HG03103 (cell line): ENCODE measurements at regions not wholly inside any gene's neighbourhood (a gene's known extent, or its start where the extent isn't known, plus 50 kb on each side); places are given as distances from the start of the nearest gene placed in this dataset.

Source experiments
- ATAC-seq: cut with Tn5 transposase; IDR thresholded peaks from one replicate; pipeline ENCODE4 v1.9.1; 2021; ENCODE audit warnings: low read depth; ENCODE audit not compliant: unreplicated experiment

DNA sequence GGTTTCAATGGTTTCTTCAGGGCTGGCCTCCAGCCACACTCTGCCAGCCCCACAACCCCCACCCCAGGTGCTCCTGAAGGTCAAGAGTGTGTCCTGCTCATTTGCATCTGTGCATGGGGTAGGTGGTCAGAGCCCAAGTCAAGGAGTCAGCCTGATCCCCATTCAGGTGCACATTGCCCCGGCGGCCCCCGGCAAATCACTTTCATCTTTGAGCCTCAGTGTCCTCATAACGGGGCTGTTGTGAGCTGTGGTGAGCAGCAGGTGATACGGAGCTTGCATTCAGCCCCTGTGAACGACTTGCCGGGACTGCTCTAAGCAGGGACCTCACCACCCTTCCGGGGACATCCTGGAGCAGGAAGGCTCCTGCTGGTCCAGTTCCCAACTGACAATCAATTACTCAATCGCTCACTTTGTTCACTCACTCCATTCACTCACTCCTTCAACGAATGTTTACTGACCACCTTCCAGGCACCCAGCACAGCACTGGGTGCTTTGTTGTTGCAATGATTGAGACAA is 93.2 kb upstream of the CPEB4 start:
- ATAC-seq: no peak

- ATAC-seq: no peak
Observed at GRCh38 chr5:173795601-173796000, 92.5 kb upstream of the CPEB4 start.

GRCh38 chr5:173796721-173797495 is 91.2 kb upstream of the CPEB4 start:
- no peak for ATAC-seq

DNA sequence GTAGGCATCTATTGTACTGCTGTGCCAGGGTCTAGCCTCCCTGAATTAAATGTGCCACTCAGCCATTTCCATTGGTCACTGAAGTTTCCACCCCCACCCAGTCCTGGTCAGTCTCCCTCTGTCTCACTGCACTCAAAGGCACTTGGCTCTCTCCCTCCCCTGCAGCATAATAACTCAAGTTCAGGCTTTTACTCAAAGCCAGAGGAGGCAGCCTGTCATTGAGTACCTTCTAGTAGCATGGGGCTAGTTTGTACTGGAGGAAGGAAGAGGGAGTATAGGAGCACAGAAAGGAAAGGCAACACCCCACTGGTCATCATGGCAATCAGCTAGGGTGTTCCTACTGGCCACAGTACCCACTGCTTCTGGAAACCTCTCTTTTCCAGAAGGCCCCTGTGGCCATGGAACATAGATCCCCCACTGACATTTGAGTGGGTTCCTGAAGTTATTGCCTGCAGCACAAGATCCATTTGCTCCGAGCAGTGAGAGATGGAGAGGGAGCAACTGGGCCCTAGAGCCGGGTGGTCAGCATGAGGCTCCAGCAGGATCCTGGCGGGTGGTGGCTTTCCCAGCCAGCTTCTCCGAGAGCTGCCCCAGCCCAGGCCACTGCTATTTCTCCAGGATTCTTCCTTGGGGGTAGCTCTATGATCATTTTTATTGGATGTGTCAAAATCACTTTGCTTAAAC is 89.9 kb upstream of the CPEB4 start:
- no peak for ATAC-seq

DNA sequence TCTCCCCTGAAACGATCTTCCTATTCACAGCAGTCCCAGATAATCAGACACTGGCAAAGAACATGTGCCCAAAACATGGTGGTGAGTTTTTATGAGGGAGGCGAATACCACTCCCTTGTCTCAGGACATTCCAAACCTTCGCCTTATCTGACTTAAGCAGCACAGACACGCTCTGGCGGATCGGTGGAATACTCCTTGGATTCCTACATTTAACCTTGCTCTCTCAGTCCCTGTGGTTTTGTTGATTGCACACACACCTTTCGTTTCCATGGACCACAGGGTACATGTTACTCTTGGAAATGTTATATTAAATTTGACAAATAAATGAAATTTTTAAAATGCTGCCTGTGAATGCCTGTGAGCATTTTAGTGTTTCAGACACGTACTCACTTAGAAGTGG is 87.8 kb upstream of the CPEB4 start:
- no peak for ATAC-seq

DNA sequence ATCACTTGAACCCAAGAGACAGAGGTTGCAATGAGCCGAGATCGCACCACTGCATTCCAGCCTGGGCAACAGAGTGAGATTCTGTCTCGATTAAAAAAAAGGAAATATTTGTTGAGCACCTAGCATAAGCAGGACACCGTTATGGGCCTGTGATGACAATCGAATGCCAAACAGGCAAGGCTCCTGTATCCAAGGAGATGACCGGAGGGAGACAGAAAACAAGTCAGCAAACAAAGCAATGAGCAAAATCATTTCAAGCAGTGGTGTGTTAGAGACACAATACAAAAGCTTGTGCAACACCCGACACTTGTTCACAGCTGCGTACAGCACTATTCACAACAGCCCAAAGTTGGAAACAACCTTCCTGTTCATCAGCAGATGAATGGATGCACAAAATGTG is 87.1 kb upstream of the CPEB4 start:
- no peak for ATAC-seq

- no peak for ATAC-seq
Observed at GRCh38 chr5:173802670-173803165, 85.4 kb upstream of the CPEB4 start.

DNA sequence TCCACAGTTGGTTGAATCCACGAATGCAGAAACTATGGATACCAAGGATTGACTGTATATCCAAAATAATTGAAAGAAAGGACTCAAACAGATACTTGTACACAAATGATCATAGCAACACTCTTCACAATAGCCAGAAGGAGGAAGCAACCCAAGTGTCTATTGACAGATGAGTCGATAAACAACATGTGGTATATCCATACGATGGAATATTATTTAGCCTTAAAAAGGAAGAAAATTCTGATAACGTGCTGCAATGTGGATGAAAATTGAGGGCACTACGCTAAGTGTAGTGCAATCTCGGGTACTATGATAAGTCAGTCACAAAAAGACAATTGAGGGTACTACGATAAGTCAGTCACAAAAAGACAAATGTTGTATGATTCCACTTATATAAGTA is 83.6 kb upstream of the CPEB4 start:
- no peak for ATAC-seq

DNA sequence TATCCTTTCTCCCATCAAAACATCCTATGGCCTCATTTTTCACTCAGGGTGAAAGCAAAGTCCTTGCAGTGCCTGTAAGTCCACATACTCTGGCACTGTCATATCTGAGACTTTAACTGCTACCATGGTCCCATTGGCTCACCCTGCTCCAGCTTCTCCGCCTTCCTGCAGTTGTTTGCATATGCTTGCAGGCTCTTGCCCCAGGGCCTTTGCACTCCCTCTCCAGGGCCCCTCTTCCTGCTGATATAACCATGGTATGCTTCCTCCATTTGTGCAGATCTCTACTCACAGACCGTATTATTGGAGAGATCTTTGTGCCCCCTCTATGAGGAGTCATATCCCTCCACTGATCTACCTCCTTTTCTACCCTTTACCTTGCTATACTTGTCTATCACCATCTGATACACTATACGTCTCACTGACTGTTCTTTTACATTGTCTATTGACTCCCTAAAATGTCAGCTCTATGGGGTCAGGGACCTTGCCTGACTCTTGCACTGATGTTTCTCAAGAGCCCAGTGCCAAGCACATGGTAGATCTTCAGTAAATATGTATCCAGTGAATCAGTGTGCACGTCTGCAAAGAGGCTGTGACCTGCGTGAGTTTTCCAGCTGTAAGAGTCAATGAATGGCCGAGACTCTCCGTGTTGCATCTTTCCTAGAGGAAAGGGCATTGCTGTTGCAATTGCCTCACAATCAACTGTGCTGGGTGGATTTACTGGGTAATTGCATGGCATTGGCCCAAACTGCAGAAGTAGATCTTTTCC is 81.7 kb upstream of the CPEB4 start:
- ATAC-seq: no peak

DNA sequence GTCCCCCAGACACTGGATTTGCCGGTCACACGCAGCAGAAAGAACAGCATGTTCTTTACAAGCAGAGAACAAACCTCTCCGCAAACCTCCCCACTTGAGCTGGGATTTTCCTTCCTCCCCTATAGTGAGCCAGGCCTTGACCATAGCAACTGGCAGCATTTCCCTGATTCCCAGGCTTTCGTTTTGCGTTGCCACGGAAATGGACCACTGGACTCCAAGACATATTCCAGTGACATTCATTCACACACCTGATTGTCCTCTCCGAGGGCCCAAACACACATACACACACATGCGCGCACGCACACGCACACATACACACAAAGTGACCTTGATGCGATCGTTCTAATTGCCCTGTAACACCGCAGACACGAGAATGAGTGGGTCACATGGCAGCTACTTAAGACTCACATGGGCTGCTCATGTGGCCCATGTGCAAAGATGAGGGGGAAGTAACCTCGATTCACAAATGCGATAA is 80.9 kb upstream of the CPEB4 start:
- no peak for ATAC-seq

DNA sequence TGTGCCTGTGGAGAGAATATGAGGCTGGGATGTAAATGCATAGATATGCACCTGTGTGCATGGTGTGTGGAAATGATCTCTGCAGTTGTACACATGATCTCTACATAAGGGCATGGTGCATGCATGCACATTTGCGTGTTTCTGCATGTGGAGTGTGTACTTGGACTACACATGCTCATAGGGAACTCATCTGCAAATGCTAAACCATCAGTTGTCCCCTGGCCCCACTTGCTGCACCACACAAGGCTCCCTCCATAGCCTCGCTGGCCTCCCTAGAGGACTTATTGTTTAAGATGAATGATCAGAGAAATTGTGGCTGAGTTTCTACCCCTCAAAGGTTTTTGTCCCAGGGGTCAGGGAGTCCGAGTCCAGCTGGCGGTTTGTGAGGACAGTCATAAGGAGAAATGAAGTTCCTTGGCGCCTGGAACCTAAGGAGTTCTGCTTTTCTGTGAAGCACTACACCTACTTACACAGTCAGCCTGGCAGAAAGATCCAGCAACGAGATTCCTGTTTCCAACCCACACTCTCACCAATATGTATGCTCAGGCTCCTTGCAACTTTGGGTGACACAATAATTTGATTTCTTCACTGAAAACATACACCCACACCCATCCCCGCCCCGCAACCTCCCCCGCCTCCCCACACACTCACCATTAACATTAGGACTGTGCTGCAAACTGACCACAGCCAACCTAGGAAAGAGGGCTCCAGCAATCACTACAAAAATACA is 79.9 kb upstream of the CPEB4 start:
- no peak for ATAC-seq

GRCh38 chr5:173809014-173809413 is 79.1 kb upstream of the CPEB4 start:
- no peak for ATAC-seq

DNA sequence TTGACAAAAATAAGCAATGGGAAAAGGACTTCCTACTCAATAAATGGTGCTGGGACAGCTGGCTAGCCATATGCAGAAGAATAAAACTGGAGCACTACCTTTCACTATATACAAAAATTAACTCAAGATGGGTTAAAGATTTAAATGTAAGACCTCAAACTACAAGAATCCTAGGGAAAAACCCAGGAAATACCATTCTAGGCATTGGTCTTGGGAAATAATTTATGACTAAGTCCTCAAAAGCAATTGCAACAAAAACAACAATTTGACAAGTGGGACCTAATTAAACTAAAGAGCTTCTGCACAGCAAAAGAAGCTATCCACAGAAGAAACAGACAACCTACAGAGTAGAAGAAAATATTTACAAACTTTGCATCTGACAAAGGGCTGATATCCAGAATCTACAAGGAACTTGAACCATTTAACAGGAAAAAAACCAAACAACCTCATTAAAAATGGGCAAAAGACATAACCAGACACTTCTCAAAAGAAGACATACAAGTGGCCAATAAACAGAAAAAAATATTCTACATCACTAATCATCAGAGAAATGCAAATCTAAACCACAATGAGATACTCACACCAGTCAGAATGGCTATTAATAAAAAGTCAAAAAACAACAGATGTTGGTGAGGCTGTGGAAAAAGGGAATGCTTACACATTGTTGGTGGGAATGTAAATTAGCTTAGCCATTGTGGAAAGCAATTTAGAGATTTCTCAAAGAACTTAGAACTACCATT is 75.2 kb upstream of the CPEB4 start:
- no peak for ATAC-seq

DNA sequence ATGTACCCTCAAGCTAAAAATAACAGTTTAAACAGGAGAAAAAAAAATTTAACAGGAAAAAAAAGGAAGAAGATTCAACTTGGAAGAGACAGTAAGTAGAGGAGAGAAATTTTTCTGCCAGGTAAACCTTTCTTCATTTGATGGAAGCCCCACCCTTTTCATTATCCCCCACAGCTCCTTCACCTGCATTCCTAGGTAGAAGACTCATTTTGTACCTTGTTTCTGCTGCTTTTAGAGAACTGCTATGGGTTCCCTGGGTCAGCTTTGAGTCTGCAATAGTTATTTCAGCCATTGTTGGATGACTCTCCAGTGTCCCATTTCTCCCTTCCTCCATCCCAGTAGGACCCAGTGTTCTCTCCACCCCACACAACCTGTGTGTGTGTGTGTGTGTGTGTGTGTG is 74.1 kb upstream of the CPEB4 start:
- ATAC-seq: no peak

DNA sequence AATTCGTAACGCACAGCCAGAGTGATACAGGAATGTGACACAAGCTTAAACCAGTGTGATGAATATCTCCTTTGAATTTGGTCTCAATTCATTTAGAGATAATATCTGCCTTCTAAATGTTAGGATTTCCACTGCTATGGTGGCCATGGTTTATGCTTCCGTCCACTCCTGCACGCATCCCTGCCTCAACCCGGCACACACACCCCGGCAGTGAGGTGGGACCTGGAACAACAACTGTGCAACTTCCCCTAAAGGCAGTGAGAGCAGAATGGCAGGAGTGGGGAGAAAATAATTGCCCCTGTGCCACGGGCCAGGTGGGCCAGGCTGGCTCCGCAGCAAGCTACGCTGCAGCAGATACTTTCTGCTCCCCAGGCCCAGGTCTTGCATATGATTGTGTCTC is 72.6 kb upstream of the CPEB4 start:
- no peak for ATAC-seq

- no peak for ATAC-seq
Observed at GRCh38 chr5:173816728-173817127, 71.4 kb upstream of the CPEB4 start.

DNA sequence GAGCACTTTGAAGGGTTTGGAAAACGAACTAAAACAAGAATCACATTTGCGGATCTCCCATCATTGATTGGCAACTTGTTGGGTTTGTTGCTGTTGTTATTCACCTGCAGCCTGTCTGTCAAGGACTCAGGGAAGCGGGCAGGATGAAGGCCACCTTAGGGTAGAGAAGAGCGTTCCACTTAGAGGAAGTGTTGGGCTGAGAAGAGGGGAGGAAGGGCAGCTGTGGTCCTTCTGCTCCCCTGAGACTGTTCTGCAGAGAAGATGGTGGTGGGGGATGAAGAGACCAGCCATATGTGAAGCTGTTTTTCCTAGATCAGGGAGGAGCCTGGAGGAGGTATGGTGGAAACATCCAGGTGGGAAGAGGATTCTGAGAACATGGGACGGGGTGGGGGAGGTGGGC is 70.6 kb upstream of the CPEB4 start:
- ATAC-seq: no peak

- no peak for ATAC-seq
Observed at GRCh38 chr5:173819521-173819920, 68.6 kb upstream of the CPEB4 start.

DNA sequence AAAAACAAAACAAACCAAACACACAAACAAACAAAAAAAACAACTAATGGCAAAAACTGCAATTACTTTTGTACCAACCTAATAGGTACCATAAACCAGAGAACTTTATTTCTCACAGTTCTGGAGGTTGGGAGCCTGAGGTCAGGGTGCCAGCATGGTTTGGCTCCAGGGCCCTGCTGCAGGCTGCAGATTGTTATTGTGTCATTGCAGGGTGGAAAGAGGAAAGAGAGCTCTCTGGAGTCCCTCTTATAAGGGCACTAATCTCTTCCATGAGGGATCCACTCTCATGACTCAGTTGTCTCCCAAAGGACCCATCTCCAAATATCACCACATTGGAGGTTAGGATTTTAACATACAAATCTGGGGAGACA is 64.9 kb upstream of the CPEB4 start:
- ATAC-seq: no peak
